Fibroblast of mammary gland (primary cell): ENCODE measurements at regions not wholly inside any gene's neighbourhood (a gene's known extent, or its start where the extent isn't known, plus 50 kb on each side); places are given as distances from the start of the nearest gene placed in this dataset.
A peak's percentile ranks its signal among the peaks of the same experiment; 100 is the strongest.

Experiments
- DNase-seq: peaks from one replicate; pipeline ENCODE4 v3.0.0-alpha.2; 2010; ENCODE audit warnings: low read depth
- H3K4me3 ChIP-seq: 2 replicates; pipeline ENCODE4 v1.5.1; 2011; ENCODE audit warnings: low read depth, mild to moderate bottlenecking, low read length, moderate library complexity; ENCODE audit not compliant: control insufficient read depth
- TF ChIP-seq, protein P1 (sequence below): conservative IDR thresholded peaks from 2 replicates; pipeline ENCODE4 v1.5.1; 2011; ENCODE audit warnings: low read depth, low read length, inconsistent platforms; ENCODE audit not compliant: control insufficient read depth, insufficient read depth

DNA sequence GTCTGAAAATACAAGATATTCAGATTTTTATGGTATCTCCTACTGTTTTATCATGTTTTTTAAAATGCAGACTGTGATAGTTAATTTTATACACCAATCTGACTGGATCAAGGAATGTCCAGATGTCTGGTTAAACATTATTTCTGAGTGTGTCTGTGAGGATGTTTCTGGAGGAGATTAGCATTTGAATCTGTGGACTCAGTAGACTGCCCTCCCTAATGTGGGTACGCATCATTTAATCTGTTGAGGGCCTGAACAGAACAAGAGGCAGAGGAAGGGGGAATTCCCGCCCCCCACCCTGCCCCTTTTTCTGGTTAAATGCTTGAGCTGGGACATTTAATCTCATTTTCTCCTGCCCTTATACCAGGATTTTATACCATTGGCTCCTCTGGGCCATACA, 72.1 kb downstream of the AVPR1A start:
- TF ChIP-seq, protein P1, sequence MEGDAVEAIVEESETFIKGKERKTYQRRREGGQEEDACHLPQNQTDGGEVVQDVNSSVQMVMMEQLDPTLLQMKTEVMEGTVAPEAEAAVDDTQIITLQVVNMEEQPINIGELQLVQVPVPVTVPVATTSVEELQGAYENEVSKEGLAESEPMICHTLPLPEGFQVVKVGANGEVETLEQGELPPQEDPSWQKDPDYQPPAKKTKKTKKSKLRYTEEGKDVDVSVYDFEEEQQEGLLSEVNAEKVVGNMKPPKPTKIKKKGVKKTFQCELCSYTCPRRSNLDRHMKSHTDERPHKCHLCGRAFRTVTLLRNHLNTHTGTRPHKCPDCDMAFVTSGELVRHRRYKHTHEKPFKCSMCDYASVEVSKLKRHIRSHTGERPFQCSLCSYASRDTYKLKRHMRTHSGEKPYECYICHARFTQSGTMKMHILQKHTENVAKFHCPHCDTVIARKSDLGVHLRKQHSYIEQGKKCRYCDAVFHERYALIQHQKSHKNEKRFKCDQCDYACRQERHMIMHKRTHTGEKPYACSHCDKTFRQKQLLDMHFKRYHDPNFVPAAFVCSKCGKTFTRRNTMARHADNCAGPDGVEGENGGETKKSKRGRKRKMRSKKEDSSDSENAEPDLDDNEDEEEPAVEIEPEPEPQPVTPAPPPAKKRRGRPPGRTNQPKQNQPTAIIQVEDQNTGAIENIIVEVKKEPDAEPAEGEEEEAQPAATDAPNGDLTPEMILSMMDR = no peak
- H3K4me3 ChIP-seq = no peak overlapping the region
- DNase-seq = no peak

- TF ChIP-seq, protein P1 = no peak
- DNase-seq = no peak
- no peak overlapping the region for H3K4me3 ChIP-seq
Measured at GRCh38 chr12:63075376-63076060, 75.5 kb downstream of the AVPR1A start.

DNA sequence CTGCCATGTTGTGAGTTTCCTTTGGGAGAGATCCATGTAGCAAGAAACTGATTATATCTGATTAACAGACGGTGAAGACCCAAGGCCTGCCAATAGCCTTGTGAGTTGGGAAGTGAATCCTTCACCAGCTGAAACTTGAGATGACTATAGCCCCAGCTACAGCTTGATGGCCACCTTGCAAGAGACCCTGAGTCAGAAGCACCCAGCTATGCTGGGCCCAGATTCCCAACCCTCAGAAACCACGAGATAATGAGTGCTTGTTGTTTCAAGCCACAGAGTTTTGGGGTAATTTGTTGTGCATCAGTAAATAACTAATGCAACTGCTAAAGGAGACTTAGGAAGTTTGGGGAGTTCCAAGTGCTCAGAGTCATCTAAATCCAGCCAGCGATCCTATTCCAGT, 80.3 kb downstream of the AVPR1A start:
- H3K4me3 ChIP-seq = no peak overlapping the region
- TF ChIP-seq, protein P1 = no peak
- no peak for DNase-seq

GRCh38 chr12:63069860-63070617, 81.0 kb downstream of the AVPR1A start:
- no peak for DNase-seq
- no peak overlapping the region for H3K4me3 ChIP-seq
- TF ChIP-seq, protein P1 = no peak

- DNase-seq = peak; percentile 72
- H3K4me3 ChIP-seq = no peak overlapping the region
- TF ChIP-seq, protein P1 = peak; percentile 51
Measured at GRCh38 chr12:63068857-63069442, 82.1 kb downstream of the AVPR1A start.

DNA sequence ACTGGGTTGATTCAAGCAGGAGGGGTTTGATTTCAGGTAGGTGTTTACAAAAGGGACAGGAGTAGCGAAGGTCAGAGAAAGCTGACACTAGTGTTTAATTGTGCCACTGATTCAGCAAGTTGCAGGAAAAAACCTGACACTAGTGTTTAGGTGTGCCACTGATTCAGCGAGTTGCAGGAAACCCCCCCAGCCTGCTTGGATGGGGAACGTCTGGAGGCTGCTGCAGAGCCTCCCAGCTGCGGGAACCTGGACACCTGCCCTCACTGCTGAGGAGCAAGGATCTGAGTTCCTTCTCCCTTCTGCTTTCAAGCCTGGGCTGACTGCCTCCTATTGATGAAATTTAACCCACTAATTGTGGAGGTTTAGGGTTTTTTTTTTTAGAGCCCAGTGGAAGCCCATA, 84.2 kb downstream of the AVPR1A start:
- TF ChIP-seq, protein P1 = no peak

More for the DNA sequence above, 84.2 kb downstream of the AVPR1A start:
- H3K4me3 ChIP-seq = no peak overlapping the region
- no peak for DNase-seq
